Hepatocyte (in vitro differentiated cells): ENCODE measurements at regions not wholly inside any gene's neighbourhood (a gene's known extent, or its start where the extent isn't known, plus 50 kb on each side); places are given as distances from the start of the nearest gene placed in this dataset.

Source experiments
- EZH2 ChIP-seq: fragments of 200-600 bp; sonication (generic); IDR thresholded peaks from 2 replicates; pipeline ENCODE4 v1.6.1; 2016; ENCODE audit warnings: antibody characterized with exemption, mild to moderate bottlenecking, borderline replicate concordance
- EZH2phosphoT487 ChIP-seq: fragments of 200-600 bp; sonication (generic); IDR thresholded peaks from one replicate; pipeline ENCODE4 v1.6.1; 2018; ENCODE audit warnings: antibody characterized with exemption, mild to moderate bottlenecking, low read depth, moderate library complexity; ENCODE audit not compliant: unreplicated experiment, severe bottlenecking
- TF ChIP-seq, protein P1 (sequence below): fragments of 200-600 bp; sonication (generic); IDR thresholded peaks from 2 replicates; pipeline ENCODE4 v1.5.1; 2016; ENCODE audit warnings: antibody characterized with exemption, mild to moderate bottlenecking; ENCODE audit not compliant: poor library complexity

DNA sequence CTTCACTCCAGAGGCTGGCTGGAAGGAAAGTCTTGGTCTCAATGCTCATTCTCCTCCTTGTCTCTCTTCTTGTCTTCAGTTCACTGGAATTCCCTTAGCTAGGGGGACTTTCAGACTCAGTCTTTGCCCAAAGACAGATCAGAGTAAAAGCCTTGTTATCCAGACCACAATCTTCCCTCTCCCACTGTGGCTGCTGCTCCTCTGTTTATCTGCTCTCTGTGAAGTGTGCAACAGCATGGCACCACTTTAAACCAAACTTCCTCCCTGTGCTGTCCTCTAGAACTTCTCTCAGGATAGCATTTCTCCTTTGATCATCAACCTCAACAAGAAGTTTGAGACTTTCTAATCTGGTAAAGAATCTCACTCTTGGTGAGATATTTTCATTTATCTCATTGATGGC lies 530.1 kb upstream of the SLIT2 start:
- TF ChIP-seq, protein P1, sequence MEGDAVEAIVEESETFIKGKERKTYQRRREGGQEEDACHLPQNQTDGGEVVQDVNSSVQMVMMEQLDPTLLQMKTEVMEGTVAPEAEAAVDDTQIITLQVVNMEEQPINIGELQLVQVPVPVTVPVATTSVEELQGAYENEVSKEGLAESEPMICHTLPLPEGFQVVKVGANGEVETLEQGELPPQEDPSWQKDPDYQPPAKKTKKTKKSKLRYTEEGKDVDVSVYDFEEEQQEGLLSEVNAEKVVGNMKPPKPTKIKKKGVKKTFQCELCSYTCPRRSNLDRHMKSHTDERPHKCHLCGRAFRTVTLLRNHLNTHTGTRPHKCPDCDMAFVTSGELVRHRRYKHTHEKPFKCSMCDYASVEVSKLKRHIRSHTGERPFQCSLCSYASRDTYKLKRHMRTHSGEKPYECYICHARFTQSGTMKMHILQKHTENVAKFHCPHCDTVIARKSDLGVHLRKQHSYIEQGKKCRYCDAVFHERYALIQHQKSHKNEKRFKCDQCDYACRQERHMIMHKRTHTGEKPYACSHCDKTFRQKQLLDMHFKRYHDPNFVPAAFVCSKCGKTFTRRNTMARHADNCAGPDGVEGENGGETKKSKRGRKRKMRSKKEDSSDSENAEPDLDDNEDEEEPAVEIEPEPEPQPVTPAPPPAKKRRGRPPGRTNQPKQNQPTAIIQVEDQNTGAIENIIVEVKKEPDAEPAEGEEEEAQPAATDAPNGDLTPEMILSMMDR: no peak
- no peak for TF ChIP-seq EZH2phosphoT487
- TF ChIP-seq EZH2: no peak
